Peyer's patch (tissue), 4 donors: ENCODE measurements at regions not wholly inside any gene's neighbourhood (a gene's known extent, or its start where the extent isn't known, plus 50 kb on each side); places are given as distances from the start of the nearest gene placed in this dataset.

Experiments
- POLR2A ChIP-seq, 2 donors: fragments of 450-650 bp; IDR thresholded peaks; one replicate each; pipeline ENCODE4 v1.5.1; 2017; ENCODE audit warnings: antibody characterized with exemption in 2 of 2, mild to moderate bottlenecking in 2 of 2, moderate library complexity in 2 of 2
- TF ChIP-seq, protein P1 (sequence below), 6 experiments: fragments of 450-650 bp in 4 of 6; fragments of 200-600 bp in 2 of 6; sonication (generic) in 1 of 6; IDR thresholded peaks; one replicate each; pipeline ENCODE4 v1.5.1; 2017 to 2019; ENCODE audit warnings: antibody characterized with exemption in 6 of 6, mild to moderate bottlenecking in 3 of 6, moderate library complexity in 1 of 6

DNA sequence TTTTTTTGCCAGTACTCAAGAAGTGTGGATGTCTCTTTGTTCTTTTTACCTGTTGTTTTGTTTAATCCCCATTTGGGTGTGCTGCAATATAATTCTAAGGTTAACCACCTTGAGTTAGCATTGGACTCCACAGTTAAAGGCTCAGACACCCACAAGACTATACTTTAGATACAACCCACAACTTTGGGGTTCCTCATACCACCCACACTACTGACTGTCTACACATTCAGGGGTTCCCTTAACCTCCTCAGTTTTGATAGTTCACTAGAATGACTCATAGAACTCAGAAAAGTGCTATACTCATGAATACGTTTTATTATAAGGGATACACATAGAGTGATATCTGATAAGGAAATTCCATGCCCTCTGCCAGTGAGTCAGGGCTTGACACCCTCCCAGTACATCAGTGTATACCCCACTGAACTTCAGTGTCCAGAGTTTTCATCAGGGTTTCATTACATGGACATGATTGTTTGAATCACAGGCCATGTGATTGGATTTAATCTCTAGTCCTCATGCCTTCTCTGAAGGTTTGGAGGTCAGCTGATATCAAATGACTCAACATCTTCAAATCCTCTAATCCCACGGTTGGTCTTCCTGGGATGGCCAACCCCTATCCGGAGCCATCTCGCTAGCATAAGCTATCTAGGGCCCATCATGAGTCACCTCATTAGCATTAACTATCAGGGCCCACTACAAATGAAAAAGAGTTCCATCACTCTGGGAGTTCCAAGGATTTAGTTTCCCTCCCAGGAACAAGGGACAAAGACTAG, 357.7 kb upstream of the EMCN start:
- TF ChIP-seq, protein P1, sequence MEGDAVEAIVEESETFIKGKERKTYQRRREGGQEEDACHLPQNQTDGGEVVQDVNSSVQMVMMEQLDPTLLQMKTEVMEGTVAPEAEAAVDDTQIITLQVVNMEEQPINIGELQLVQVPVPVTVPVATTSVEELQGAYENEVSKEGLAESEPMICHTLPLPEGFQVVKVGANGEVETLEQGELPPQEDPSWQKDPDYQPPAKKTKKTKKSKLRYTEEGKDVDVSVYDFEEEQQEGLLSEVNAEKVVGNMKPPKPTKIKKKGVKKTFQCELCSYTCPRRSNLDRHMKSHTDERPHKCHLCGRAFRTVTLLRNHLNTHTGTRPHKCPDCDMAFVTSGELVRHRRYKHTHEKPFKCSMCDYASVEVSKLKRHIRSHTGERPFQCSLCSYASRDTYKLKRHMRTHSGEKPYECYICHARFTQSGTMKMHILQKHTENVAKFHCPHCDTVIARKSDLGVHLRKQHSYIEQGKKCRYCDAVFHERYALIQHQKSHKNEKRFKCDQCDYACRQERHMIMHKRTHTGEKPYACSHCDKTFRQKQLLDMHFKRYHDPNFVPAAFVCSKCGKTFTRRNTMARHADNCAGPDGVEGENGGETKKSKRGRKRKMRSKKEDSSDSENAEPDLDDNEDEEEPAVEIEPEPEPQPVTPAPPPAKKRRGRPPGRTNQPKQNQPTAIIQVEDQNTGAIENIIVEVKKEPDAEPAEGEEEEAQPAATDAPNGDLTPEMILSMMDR (IDR thresholded peaks at IDR 0.05) = no peak
- no peak for TF ChIP-seq POLR2A (IDR thresholded peaks at IDR 0.05)
